NCI-H1417 (cell line): ENCODE measurements at regions not wholly inside any gene's neighbourhood (a gene's known extent, or its start where the extent isn't known, plus 50 kb on each side); places are given as distances from the start of the nearest gene placed in this dataset.

ENCODE experiments used
- DNase-seq, 3 experiments: peaks; one replicate each; lab custom pipeline; 2025; lab: John Stamatoyannopoulos, UW

GRCh38 chr4:64464581-64464980, 55.3 kb upstream of the TECRL start:
- DNase-seq = no peak
